GM21367 (cell line): ENCODE measurements at regions not wholly inside any gene's neighbourhood (a gene's known extent, or its start where the extent isn't known, plus 50 kb on each side); places are given as distances from the start of the nearest gene placed in this dataset.
"Not testable (repeated sequence)": the region's sequence is repeated elsewhere in the genome, so short reads cannot be mapped to it uniquely, and the experiment has no call there.

Source experiments
- ATAC-seq: cut with Tn5 transposase; IDR thresholded peaks from one replicate; pipeline ENCODE4 v1.9.1; 2021; ENCODE audit not compliant: unreplicated experiment

DNA sequence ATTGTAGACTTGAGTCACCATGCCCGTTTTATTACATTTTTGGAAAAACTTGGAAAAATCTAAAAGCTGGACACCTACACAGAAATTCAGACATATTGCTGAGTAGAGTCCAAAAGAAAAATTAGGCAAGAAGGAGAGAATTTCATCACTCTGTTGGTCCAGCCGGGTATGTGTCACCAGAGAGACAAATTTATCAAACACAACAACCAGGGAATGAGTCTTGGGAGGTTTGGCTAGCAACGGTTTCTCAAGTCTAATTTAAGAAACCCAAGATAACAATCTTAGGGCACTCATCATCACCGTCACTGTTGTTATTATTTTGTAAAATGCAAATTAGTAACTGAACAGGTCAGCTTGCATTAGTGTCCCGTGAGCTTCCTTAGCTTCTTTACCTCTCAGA is 197.5 kb upstream of the C2CD4B start:
- no peak for ATAC-seq

DNA sequence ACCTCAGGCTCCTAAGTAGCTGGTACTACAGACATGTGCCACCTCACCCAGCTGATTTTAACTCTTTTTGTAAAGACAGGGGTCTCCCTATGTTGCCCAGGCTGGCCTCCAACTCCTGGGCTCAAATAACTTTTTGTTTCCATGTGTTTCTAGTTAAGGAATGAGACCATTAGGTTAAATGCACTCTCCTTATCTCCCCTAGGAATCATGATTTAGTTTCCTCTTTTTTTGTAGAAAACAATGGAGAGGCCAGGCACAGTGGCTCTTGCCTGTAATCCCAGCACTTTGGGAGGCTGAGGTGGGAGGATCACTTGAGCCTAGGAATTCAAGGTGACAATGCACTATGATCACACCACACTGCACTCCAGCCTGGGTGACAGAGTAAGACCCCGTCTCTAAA is 198.8 kb upstream of the C2CD4B start:
- no peak for ATAC-seq

DNA sequence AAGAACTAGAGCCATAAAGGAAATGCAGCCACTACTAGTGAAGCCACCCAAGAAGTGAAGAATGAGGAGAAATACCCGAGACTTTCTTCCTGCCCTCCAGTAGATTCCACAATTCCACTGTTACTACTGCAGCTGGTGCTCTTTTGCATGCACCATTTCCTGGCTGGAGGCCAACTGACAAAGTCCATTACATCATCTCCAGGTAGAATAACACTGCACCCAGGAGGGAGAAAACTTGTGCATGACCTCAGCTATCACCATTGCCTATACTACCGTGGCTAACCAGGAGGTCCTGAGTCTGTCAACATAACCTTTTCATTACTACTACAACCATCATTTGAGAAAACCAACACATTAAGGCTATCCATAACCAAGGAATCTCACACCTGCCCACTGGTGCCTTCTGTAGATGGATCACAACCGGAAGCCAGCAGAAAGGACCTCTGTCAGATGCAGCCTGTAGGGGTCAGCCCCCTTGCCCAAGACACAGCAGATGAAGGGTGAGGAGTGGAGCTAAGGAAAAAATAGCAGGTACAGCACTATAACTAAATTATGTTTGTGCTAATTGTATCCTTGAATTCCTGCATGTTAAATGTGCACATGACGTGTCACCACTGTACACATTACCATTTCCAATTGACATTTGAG is 200.8 kb upstream of the C2CD4B start:
- ATAC-seq: no peak

DNA sequence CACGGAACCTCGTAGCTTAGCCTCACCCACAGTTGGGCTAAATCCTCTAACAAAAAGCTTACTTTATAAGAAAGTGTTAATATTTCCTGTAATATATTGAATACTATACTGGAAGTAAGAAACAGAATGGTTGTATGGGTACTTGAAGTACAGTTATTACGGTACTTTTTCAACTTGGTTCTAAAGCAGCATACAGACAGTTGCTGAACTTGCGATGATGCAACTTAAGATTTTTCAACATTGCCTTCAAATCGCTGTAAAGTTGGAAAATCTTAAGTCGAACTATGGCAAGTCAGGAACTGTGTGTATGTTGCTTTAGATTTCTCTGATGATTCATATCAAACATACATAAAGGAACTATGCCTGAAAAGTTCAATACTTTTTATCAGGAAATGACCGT is 204.4 kb upstream of the C2CD4B start:
- ATAC-seq: no peak

DNA sequence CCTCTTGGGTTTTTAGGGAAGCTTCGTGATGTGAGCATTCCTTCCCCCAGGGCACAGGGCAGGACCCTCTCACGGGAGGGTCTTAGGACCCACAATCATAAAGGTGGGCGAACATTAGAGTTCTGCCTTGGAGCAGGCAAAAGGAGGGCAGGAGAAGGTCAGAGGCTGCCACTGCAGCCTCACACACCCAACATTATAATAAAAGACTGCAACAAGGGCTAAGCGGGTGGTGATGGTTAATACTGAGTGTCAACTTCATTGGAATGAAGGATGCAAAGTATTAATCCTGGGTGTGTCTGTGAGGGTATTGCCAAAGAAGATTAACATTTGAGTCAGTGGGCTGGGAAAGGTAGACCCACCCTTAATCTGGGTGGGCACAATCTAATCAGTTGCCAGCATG is 206.6 kb upstream of the C2CD4B start:
- ATAC-seq: not testable (repeated sequence)

DNA sequence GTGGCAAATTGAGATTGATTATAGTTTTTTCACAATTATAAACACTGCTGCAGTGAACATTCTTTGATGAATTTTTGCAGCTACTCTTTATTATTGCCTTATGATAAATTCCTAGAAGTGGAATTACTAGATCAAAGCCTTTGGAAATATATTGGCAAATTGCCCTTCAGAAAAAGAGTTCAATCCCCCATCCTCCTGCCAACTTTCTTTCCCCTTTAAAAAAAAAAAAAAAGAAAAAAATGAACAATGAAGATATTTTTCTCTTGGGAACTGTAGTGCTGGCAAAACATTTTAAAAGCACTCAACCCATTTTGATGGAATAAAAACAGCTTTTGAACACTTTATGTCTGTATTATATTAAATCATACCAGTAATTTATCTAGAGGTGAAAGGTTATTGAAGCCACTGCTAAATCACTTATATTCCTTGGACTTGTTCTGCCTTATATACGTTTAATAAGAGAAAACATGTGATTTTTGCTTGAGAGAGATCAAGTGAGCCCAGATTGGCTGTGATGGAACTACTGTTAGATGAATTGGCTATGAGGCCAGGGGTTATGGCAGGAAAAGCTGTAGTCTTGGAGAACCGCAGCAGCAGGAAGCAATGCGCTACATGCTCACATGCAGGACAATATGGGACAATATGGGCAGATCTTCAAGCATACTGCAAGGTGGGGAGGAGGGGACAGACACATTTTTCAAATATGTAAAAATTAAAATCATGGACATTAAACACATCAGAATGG is 212.8 kb upstream of the C2CD4B start:
- no peak for ATAC-seq

DNA sequence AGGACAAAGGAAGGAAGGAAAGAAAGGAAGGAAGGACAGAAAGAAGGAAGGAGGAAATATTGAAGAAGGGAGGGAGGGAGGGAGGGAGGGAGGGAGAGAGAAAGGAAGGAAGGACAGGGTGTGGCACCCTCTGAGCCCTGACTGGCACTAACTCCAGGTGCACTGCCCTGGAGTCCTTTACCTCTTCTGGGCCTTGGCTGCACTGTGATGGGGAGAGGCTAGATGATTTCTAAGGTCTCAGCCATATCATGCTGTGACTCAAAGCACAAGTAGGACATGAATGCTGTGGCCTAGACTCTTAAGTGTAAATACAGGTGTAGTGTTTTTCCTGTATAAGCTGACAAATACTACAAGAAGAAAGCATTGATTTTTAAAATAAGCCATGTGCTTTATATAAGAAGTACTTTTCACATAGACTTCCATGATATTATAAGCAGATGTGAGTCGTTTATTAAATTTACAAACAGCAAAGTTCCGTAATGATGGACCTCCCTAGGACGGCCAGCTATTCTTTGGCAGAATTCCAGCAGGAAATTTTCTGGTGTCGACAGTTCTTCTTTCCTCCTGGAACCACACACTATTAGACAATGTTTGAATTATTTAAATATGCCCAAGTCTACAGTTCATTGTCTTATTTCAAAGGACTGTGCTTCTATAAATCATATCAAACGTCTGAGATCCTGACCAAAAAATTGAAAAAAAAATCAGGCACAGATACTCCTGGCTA is 213.8 kb upstream of the C2CD4B start:
- no peak for ATAC-seq

DNA sequence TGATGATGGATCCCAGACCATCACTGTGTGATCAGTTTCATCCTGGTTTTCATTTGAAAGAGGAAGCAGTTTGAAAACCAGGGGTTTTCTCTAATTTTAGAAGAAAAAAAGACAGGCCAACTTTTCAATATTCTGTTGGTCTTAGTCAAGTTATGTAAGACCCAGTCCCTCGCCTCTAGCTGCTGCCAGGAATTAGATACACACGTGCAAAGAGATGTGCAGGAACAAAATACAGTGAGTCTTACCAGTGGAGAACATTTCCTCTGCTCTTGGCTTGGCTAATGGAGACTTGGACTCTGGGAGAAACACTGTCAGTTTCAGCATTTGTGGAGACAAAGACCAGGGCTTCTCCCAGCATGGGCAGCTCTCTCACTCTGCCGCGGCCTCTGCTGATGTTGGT is 214.9 kb upstream of the C2CD4B start:
- no peak for ATAC-seq

DNA sequence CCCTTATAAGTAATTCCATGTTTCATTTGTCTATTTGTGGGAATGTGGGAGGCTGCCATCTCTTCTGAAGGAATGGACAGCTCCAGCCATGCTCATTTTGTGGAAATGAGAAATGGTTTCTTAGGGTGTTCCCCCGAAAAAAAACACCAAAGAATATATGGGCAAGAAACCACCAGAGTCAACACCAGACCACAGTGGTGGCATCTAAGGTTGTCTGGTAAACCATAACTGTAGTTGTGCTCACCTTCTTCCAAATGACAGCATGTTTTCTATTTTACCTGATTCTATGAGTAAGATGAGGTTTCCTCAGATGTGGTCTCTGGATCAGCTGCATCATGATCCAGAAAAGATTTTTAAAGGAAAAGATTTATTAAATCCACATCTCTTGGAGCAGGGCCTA is 217.0 kb upstream of the C2CD4B start:
- ATAC-seq: no peak

DNA sequence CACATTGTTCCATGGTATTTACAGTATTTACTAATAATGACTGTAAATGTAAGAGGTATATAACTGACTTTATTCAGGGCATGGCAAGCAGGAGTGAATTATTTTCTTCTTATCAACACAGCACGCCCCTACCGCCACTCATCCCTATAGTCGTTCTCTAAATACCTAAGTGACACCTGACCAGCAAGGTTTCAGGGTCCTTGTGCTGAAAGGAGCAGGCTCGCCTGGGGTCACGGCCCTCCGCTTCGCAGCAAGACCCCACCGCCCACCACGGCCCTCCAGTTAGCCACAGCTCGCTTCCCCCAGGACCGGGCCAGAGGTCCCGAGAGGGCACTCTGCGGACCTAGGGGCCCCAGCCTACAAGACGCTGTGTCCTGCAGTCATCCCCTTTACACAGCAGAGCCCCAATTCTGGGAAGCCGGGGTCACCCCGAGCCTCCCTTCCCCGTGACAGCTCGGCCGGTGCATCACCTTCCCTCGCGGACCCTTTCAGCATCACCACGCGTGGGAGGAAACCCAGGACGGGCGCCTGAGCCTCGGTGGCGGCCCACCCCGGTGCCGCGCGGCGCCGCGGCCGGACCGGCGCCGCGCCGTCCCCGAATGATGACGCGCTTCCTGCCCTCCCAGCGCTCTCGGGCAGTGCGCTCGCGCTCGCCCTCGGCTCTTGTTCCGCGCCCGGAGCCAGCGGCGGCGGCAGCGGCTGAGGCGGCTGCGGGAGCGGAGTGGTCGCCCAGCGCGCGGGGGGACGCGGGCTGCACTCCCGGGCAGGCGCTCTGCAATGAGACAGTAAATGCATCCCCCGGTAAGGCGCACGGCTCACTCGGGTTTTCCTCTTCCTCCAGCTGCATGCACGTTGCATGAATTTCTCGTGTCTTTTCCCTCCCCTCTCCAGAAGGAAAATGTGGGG is 225.1 kb upstream of the C2CD4B start, which contains the start of gene TLN2:
TSS of gene TLN2 (plus strand) at position 666 of the 906 bp plus-strand sequence.
- peak; percentile 82 for ATAC-seq

DNA sequence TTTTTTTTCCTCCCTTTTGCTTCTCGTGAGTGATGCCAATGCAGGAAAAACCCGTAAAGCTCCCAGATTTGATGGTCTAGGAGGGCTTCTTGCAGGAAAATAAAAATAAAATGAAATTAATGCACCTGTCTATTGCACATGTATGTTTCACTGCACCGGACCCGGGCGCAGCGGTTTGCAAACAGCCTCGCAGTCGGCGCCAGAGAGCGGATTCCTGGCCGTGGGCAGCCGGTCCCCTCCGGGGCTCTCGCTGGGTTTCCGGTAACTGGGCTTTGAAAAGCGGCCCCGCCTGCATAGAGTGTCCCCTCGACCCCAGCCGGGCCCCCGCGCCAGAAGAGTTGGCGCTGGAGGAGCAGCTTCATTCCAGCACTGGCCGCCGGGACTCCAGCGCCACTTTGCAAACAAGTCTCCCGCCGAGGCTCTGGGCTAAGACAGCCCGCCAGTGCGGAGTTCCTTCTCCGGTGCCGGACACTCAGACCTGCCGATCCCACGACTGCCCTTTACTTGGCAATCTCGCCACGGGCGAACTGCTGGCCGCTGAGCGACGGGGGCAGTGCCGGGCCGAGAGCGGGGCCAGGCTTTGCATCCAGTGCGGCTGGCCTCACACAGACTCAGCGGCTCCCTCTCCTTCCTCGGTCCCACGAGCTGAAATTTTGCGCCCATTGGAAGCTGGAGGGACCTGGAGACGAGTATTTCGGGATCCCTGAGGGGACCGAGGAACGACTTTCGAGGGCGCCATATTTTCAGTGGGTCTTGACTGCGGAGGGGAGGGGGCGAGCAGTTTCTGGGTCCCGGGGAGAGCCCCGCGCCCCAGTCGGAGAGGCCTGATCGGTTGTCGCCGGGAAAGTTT is 225.9 kb upstream of the C2CD4B start:
- ATAC-seq: no peak

DNA sequence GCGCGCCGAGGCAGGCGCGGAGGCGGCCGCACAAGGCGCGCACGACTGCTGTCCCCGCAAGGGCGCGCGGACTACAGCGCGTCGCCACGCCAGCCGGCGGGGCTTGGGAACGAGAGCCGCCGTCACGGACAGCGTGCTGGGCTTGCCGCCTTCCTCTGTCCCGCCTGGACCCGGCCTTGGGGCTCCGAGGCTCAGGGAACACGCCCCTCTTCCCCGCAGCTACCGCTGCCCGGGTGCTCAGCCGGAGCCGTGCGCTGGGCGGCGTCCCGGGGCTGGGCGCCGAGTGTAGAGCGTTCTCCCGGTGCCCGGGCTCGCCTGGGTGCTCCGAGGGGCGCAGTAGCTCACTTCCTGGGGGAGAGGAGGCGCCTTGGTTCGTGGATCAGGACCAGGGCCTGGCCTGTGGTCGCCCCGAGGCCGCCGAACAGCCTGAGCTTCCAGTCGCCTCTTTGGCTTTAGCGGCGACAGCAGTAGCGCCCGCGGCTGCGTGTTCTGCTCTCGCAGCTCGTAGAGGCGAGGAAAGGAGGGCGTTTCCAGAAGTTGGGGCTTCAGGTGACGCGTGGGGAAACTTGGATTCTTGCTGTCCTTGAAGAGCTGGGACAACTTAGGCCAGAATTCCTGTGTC is 226.7 kb upstream of the C2CD4B start:
- no peak for ATAC-seq

DNA sequence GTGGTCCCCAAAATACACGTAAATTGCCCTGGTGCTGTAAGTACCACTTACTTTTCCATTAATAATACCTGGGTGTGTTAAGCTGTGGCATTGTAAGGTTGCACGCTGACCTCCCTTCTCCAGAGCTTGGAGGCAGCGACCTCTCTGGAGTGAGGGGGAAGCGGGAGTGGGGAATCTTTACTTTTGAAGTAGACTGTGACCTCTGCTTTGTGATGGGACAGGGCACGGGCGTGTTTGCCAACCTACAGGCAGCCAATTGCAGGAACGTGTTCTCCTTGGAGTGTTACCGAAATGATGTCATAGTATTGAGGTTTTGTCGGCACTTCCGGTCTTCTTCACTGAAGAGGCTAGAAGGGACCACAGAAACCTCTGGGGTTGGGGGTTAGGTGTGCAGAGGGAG is 227.3 kb upstream of the C2CD4B start:
- no peak for ATAC-seq

DNA sequence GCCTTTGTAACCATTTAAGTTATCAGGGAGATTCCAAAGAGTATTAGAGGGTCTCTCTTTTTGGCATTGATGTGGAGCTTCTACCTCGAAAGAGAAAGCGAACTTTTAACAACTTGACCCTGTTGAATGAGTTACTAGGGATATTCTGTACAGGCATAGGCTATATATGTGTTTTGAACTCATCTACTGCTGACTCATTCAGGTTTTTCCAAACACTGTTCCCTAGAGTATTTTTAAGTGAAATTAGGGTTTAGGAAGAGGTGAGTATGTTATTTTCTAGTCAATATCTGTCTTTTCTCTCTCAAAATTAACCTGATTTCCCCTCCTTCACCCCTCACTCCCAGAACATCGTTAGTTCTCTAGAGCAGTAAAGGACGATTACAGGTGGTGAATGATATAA is 228.1 kb upstream of the C2CD4B start:
- ATAC-seq: no peak

DNA sequence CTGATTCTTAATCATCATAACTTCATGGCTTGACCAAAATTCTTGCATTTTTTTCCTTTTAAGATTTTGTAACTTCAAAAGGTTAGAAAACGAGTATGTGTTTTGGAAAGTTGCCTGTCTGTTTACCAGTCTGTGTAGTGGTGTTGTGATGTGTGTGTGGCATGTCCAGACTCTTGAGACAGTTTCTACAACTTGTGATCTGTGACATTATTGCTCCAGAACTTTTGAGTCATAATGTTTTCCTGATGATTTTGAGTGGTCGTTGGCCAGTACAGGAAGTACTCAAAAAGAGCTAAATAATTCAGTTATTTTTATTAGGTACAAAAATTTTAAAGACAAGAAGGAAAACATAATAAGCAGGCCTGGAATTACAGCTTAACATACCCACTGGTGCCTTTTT is 229.0 kb upstream of the C2CD4B start:
- ATAC-seq: no peak

DNA sequence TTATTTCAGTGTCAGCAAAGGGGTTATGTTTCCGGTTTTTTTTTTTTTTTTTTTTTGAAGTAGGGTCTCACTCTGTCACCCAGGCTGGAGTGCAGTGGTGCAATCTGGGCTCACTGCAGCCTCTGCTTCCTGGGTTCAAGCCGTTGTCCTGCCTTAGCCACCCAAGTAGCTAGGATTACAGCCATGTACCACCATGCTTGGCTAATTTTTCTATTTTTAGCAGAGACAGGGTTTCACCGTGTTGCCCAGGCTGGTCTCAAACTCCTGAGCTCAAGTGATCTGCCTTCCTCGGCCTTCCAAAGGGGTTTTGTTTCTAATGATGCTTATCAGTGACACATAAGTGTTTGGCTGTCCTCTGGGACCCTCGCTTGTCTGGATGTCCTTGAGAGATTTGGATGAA is 235.7 kb upstream of the C2CD4B start:
- no peak for ATAC-seq

DNA sequence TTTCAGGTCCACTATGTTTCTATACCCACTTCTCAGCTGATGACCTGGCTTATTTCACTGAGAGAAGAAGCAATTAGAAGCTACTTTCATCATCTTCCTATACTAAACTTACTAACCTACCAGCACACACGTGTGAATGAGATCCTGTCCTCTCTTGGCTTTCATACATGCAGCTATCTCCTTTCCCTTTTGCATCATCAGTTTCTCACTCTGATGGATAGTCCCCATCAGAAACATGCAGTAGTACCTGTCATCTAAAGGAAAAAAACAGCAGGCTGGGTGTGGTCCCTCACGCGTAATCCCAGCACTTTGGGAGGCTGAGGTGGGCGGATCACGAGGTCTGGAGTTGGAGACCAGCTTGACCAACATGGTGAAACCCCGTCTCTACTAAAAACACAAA is 237.6 kb upstream of the C2CD4B start:
- no peak for ATAC-seq

DNA sequence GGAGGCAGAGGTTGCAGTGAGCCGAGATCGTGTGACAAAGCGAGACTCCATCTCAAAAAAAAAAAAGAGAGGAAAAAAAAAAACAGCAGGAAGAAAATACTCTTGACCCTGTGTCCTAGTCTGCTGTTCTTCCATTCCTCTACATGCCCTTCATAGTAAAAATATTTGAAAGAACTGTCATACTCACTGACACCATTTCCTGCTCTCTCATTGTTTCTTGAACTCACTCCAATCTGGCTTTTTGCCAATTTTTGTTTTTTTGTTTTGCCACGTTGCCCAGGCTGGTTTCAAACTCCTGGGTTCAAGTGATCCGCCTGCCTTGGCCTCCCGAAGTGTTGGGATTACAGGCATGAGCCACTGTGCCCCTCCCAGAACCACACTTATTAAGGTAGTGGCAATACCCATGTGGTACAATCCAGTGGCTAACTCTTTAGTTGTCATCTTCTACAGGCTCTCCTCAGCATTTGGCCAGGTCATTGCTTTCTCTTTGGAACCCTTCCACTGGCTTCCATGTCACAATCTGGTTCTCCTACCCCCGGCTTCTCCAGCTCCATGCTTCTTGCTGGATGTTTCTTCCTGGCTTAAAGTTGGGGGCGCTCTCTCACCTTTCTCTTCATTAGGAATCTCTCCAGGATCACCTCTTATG is 238.2 kb upstream of the C2CD4B start:
- no peak for ATAC-seq
